DMS79 (cell line): ENCODE measurements at regions not wholly inside any gene's neighbourhood (a gene's known extent, or its start where the extent isn't known, plus 50 kb on each side); places are given as distances from the start of the nearest gene placed in this dataset.

Experiments used
- DNase-seq: peaks from one replicate; lab custom pipeline; 2025; lab: John Stamatoyannopoulos, UW

GRCh38 chr10:44822349-44822748 is 88.8 kb upstream of the TMEM72 start:
- DNase-seq = no peak

- no peak for DNase-seq
Measured at GRCh38 chr10:44822966-44823365, 88.2 kb upstream of the TMEM72 start.

DNA sequence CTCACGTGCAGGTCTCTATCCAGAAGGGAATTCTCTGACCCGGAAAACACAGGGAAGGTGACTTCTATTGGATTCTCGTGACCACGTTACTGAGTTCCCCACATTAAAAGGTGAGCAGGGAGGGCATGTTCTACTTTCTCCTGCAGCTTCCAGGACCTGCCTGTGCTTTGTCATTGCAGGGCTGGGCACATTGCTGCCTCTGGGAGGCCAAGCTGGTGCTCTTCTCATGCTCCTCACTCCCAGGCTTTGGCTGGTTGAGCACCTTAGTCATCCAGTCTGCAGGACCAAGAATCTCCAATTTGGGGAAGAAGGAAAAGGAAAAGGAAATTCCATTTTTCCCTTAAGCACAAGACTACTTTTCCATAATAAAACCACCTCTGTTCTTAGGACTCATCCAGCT is 86.5 kb upstream of the TMEM72 start:
- no peak for DNase-seq

- no peak for DNase-seq
Measured at GRCh38 chr10:44827431-44828006, 83.6 kb upstream of the TMEM72 start.

DNA sequence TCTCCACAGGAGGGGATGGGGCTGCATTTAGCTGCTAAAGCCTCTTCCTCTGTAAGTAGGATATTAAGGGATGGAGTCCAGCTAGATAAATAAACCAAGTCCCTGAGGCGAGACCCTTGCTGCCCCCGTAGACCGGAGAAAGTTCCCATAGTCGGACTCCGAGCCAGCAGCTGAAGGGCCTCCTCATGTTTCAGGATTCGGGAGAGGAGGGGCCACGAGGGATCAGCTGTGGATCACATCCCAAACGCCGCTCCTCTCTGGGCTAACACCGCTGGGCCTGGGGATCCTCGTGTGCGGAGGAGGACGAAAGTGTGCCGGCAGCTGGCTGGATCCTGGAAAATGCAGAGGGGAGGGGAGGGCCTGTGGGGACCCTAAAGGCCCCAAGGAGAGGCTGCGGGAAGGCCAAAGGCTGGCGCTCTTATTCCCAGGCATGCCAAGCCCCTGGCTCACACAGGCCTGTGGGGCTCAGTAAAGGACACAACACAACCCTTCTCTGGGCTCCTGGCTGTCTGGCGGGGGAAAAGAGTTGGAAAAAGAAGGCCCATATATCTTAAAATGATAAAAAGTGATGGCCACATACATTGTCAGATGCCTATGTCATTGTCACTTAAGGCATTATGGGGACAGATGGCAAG is 82.5 kb upstream of the TMEM72 start:
- no peak for DNase-seq

GRCh38 chr10:44829426-44829825 is 81.7 kb upstream of the TMEM72 start:
- no peak for DNase-seq

- no peak for DNase-seq
Measured at GRCh38 chr10:44830022-44830421, 81.1 kb upstream of the TMEM72 start.

DNA sequence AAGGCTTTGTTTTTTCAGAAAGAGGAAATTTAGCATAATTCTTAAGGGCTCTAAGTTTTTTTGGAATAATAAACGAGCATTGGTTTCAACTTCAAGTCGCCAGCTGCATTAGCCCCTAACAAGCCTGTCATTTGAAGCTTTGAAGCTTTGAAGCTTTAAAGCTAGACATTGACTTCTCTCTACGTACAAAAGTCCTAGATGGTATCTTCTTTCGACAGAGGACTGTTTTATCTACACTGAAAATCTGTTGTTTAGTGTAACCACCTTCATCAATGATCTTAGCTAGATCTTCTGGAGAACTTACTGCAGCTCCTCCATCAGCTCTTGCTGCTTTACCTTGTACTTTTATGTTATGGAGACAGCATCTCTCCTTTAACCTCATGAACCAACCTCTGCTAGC is 79.6 kb upstream of the TMEM72 start:
- DNase-seq = no peak

DNA sequence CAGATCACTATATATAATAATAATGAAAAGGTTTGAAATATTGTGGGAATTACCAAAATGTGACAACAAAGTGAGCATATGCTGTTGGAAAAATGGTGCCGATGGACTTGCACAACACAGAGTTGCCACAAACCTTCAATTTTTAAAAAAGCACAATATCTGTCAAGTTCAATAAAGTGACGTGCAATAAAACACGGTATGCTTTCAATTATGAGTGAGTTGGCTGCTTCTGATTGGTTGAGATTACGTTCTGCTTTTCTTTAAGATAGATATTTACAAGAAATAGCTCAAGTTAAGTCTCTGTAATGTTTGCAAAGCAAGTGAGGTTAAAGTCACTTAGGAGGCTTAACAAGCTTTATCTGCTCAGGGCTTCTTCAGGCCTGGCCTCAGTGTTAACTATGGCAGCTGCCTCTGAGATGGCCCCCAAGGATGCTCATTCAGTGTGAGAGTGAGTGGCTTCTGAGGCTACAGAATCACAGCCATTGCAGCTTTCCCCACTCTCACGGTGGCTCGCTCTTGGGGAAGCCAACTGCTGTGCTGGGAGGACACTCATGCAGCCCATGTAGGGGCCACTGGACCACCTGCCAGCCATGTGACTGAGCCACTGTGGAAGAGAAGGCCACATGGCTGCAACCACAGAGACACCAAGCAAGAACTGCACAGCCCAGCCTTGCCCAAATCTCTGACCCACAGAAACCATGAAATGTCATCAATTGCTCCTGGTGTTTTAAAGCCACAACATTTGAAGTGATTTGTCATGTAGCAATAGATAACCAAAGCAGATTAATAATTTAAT is 78.3 kb upstream of the TMEM72 start:
- DNase-seq = no peak

- no peak for DNase-seq
Measured at GRCh38 chr10:44834131-44834530, 77.0 kb upstream of the TMEM72 start.

GRCh38 chr10:44835300-44835699 is 75.8 kb upstream of the TMEM72 start:
- no peak for DNase-seq

DNA sequence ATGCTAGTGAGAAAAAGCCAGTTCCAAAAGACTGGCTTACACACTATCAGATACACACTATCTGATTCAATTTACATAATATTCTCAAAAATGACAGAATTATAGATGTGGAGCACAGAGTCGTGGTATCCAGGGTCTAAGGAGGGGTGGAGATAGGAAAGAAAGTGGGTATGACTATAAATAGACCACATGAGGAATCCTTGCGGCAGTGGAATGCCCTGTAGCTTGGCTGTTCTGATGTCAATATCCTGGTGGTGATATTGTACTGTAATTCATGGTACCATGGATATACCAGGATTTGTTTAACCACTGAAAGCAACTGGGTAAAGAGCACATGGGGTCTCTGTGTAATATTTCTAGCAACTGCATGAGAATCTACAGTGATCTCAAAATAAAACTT is 67.7 kb upstream of the TMEM72 start:
- no peak for DNase-seq

GRCh38 chr10:44845361-44846175 is 65.6 kb upstream of the TMEM72 start:
- DNase-seq = no peak

DNA sequence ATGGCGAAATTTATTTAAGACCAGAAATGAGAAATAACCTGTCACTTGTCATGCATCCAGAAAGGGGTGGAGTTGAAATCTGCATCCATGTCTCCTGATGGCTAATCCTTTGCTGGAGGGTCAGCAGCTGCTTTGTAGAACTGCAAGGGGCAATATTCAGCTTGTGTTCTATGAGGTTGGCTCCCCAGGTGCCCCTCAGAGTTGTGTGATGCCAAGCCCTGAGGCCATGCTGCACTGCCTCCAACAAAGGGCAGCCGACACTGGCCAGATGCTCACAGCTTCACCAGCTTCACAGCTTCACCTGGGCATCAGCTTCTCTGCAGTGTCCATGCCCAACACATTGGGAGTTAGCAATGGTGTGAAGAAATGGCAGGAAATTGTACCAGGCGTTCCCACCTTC is 64.0 kb upstream of the TMEM72 start:
- no peak for DNase-seq

GRCh38 chr10:44848211-44848610 is 62.9 kb upstream of the TMEM72 start:
- DNase-seq = no peak

DNA sequence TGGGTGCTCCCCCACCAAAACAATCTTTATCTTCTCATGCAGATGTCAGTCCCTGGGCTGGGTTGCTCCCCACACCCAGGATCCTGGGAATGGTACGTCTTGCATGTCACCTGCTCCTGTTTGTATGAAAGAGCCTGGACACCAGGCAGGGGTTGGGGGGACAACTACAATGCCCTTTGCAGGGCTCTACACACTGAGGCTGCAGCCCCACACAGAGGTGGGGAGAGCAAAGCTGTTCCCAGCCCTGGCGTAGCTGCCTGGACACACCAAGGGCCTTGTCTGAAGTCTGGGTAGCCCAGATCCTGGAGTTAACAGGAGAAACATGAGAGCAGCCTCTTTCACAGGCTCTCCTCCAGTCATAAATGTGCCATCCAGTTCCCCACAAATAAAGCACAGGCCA is 61.2 kb upstream of the TMEM72 start:
- no peak for DNase-seq

DNA sequence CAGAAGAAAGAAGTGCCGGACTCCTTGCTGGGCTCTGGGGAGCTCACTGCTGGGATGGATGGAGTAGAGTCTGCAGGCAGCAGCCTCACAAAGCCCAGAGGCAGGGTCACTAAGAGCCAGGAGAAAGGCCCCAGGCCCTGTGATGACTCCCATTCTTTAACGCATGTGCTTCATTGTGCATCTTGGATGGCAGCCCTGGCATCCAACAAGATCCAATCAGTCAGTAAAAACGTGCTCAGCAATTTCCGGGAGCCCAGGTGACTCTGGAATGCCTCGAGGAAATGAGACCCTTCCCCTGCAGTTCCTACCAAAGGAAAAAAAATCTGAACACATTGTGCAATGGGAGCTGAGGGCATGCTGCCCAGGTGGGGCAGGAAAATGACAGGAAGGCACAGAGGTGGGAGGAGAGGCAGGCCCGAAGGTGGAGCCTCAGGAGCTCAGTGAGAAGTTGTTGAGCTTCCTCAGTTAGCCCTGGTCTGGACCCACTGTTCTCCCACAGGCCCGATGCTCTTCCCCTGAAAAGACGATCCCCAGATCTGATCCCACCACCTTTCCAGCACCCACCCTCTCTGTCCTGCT is 60.7 kb upstream of the TMEM72 start:
- no peak for DNase-seq

DNA sequence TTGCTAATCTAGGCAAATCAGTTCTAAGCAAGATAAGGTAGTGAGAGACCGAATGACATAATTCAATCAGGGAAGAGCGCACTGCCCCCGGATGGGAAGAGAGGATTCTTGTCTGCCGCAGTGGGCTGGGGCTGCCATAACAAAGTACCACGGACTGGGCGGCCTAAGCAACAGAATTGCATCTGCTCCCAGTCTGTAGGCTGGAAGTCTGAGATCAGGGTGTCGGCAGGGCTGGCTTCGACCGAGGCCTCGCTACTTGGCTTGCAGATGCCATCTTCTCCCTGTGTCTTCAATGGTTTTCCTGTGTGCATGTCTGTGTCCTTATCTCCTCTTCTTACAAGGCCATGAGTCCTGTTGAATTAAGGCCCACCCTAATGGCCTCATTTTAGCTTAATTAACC is 59.7 kb upstream of the TMEM72 start:
- DNase-seq = no peak

- no peak for DNase-seq
Measured at GRCh38 chr10:44851881-44852280, 59.3 kb upstream of the TMEM72 start.

GRCh38 chr10:44853148-44853734 is 57.9 kb upstream of the TMEM72 start:
- DNase-seq = no peak

DNA sequence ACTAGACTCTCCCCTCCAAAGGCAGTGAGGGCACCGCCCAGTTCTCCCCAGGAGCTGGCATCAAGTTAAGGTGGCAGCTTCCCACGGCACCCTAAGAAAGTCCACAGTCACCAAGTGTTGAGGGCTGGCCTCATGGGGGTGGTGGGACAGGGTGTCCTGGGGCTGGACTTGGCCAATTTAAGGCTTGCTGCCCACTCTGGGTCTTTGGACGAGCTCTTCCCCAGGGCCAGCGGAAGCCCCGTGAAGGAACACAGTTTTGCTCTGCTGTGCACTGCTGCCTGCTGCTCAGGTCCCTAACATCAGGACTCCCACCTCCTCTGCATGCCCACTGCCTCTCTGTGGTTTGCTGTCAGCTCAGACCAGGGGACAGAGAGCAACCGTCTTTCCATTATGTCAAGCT is 57.3 kb upstream of the TMEM72 start:
- DNase-seq = no peak
